H9 (cell line): ENCODE measurements at regions not wholly inside any gene's neighbourhood (a gene's known extent, or its start where the extent isn't known, plus 50 kb on each side); places are given as distances from the start of the nearest gene placed in this dataset.

Experiments used
- DNase-seq: peaks from one replicate; pipeline ENCODE4 v3.0.0-alpha.2; 2017
- H2AFZ ChIP-seq: one replicate; pipeline ENCODE4 v1.6.1; 2013; ENCODE audit warnings: mild to moderate bottlenecking, low read length, control low read depth, moderate library complexity
- H2AK5ac ChIP-seq: 2 replicates; pipeline ENCODE4 v1.6.1; 2013; ENCODE audit warnings: low read length, control low read depth, mixed read lengths; ENCODE audit not compliant: insufficient read length
- H2BK120ac ChIP-seq: one replicate; pipeline ENCODE4 v1.6.1; 2013; ENCODE audit warnings: low read depth, mild to moderate bottlenecking, low read length, control low read depth, inconsistent platforms; ENCODE audit not compliant: poor library complexity, severe bottlenecking
- H2BK12ac ChIP-seq: 2 replicates; pipeline ENCODE4 v1.6.1; 2013; ENCODE audit warnings: low read length, control low read depth, mixed read lengths, low read depth; ENCODE audit not compliant: insufficient read length
- H2BK15ac ChIP-seq: 2 replicates; pipeline ENCODE4 v1.6.1; 2013; ENCODE audit warnings: low read depth, low read length, control low read depth
- H2BK20ac ChIP-seq: one replicate; pipeline ENCODE4 v1.6.1; 2013; ENCODE audit warnings: low read depth, mild to moderate bottlenecking, low read length, control low read depth, inconsistent platforms; ENCODE audit not compliant: poor library complexity, severe bottlenecking
- H2BK5ac ChIP-seq: 2 replicates; pipeline ENCODE4 v1.6.1; 2013; ENCODE audit warnings: low read length, control low read depth, mixed read lengths; ENCODE audit not compliant: insufficient read length
- H3K14ac ChIP-seq: 2 replicates; pipeline ENCODE4 v1.6.1; 2013; ENCODE audit warnings: low read length, control low read depth; ENCODE audit not compliant: insufficient read depth
- H3K18ac ChIP-seq: 2 replicates; pipeline ENCODE4 v1.6.1; 2013; ENCODE audit warnings: low read depth, mild to moderate bottlenecking, mixed read lengths, low read length, control low read depth; ENCODE audit not compliant: insufficient read length
- H3K23ac ChIP-seq: 2 replicates; pipeline ENCODE4 v1.6.1; 2013; ENCODE audit warnings: low read length, control low read depth, mixed read lengths, low read depth; ENCODE audit not compliant: insufficient read length
- H3K23me2 ChIP-seq: 2 replicates; pipeline ENCODE4 v1.6.1; 2013; ENCODE audit warnings: low read depth, mild to moderate bottlenecking, mixed read lengths, low read length, control low read depth; ENCODE audit not compliant: insufficient read length, poor library complexity, severe bottlenecking
- H3K27ac ChIP-seq: 2 replicates; pipeline ENCODE4 v1.5.1; 2013; ENCODE audit warnings: low read length, control low read depth, mixed read lengths, low read depth; ENCODE audit not compliant: insufficient read length
- H3K27me3 ChIP-seq: 2 replicates; pipeline ENCODE4 v1.6.1; 2013; ENCODE audit warnings: low read length, control low read depth, inconsistent platforms; ENCODE audit not compliant: insufficient read depth
- H3K4ac ChIP-seq: 2 replicates; pipeline ENCODE4 v1.6.1; 2013; ENCODE audit warnings: low read depth, mild to moderate bottlenecking, control low read depth, inconsistent platforms, low read length, moderate library complexity
- H3K4me1 ChIP-seq: 2 replicates; pipeline ENCODE4 v1.6.1; 2013; ENCODE audit warnings: low read length, control low read depth, inconsistent platforms; ENCODE audit not compliant: insufficient read depth
- H3K4me2 ChIP-seq: 2 replicates; pipeline ENCODE4 v1.6.1; 2013; ENCODE audit warnings: low read length, control low read depth, mixed read lengths; ENCODE audit not compliant: insufficient read length, insufficient read depth
- H3K56ac ChIP-seq: 2 replicates; pipeline ENCODE4 v1.6.1; 2013; ENCODE audit warnings: low read depth, mild to moderate bottlenecking, mixed read lengths, low read length, control low read depth; ENCODE audit not compliant: insufficient read length
- H3K79me1 ChIP-seq: 2 replicates; pipeline ENCODE4 v1.6.1; 2013; ENCODE audit warnings: low read depth, mild to moderate bottlenecking, moderate library complexity, low read length, control low read depth, inconsistent platforms; ENCODE audit not compliant: insufficient read depth, poor library complexity, severe bottlenecking
- H3K79me2 ChIP-seq: 2 replicates; pipeline ENCODE4 v1.6.1; 2013; ENCODE audit warnings: low read length, control low read depth, inconsistent platforms; ENCODE audit not compliant: insufficient read depth
- H3K9ac ChIP-seq: 2 replicates; pipeline ENCODE4 v1.6.1; 2013; ENCODE audit warnings: low read length, control low read depth, mixed read lengths; ENCODE audit not compliant: insufficient read length; ENCODE audit errors: extremely low read depth
- H3K9me3 ChIP-seq: one replicate; pipeline ENCODE4 v1.6.1; 2013; ENCODE audit warnings: low read depth, low read length, inconsistent platforms; ENCODE audit not compliant: control insufficient read depth
- H3T11ph ChIP-seq: one replicate; pipeline ENCODE4 v1.6.1; 2013; ENCODE audit warnings: mild to moderate bottlenecking, low read length, control low read depth, inconsistent platforms
- H4K20me1 ChIP-seq: one replicate; pipeline ENCODE4 v1.6.1; 2013; ENCODE audit not compliant: control insufficient read depth, insufficient read length, insufficient read depth
- H4K5ac ChIP-seq: 2 replicates; pipeline ENCODE4 v1.6.1; 2013; ENCODE audit warnings: low read depth, mild to moderate bottlenecking, mixed read lengths, low read length, control low read depth; ENCODE audit not compliant: insufficient read length
- H4K8ac ChIP-seq: replicated peaks from 2 replicates; pipeline ENCODE4 v1.6.1; 2013; ENCODE audit warnings: low read length, control low read depth, mixed read lengths, low read depth; ENCODE audit not compliant: insufficient read length
- H4K91ac ChIP-seq: 2 replicates; pipeline ENCODE4 v1.6.1; 2013; ENCODE audit warnings: low read depth, mild to moderate bottlenecking, moderate library complexity, mixed read lengths, low read length, control low read depth; ENCODE audit not compliant: insufficient read length
- H3K27ac Mint-ChIP-seq, 3 experiments: 2 replicates in 2 of 3; 3 replicates in 1 of 3; pipeline ENCODE4 v1.8.0; 2020 to 2021; ENCODE audit warnings: mixed read lengths in 3 of 3, mild to moderate bottlenecking in 1 of 3, moderate library complexity in 1 of 3
- H3K27me3 Mint-ChIP-seq: 2 replicates; pipeline ENCODE4 v1.8.0; 2021; ENCODE audit warnings: low read depth, mild to moderate bottlenecking, moderate library complexity, mixed read lengths
- H3K36me3 Mint-ChIP-seq, 3 experiments: 2 replicates in 2 of 3; 3 replicates in 1 of 3; pipeline ENCODE4 v1.8.0; 2020 to 2021; ENCODE audit warnings: low read depth in 3 of 3, mixed read lengths in 3 of 3; ENCODE audit not compliant: insufficient read depth in 1 of 3
- H3K4me1 Mint-ChIP-seq, 2 experiments: 2 replicates each; pipeline ENCODE4 v1.8.0; 2020; ENCODE audit warnings: mixed read lengths in 2 of 2
- H3K4me3 Mint-ChIP-seq, 2 experiments: 2 replicates in 1 of 2; 3 replicates in 1 of 2; pipeline ENCODE4 v1.8.0; 2020 to 2021; ENCODE audit warnings: mild to moderate bottlenecking in 2 of 2, mixed read lengths in 2 of 2, moderate library complexity in 1 of 2
- H3K9me3 Mint-ChIP-seq, 2 experiments: 2 replicates in 1 of 2; 3 replicates in 1 of 2; pipeline ENCODE4 v1.8.0; 2020; ENCODE audit warnings: mild to moderate bottlenecking in 2 of 2, mixed read lengths in 2 of 2, moderate library complexity in 1 of 2
- WGBS: extraction: QIAGEN DNeasy Blood & Tissue Kit; methylation state at CpG from one replicate; pipeline ENCODE4 v1.1.7; 2013; ENCODE audit warnings: missing lambda C conversion rate, low lambda C conversion rate, mixed read lengths; ENCODE audit not compliant: insufficient read length; ENCODE audit errors: extremely low coverage; 5-methylcytosine and 5-hydroxymethylcytosine counted together
- TF ChIP-seq, protein P1 (sequence below): fragments of 200-600 bp; sonication (generic); conservative IDR thresholded peaks from 3 replicates; pipeline ENCODE4 v1.8.0; 2021; ENCODE audit warnings: antibody characterized with exemption, mild to moderate bottlenecking

DNA sequence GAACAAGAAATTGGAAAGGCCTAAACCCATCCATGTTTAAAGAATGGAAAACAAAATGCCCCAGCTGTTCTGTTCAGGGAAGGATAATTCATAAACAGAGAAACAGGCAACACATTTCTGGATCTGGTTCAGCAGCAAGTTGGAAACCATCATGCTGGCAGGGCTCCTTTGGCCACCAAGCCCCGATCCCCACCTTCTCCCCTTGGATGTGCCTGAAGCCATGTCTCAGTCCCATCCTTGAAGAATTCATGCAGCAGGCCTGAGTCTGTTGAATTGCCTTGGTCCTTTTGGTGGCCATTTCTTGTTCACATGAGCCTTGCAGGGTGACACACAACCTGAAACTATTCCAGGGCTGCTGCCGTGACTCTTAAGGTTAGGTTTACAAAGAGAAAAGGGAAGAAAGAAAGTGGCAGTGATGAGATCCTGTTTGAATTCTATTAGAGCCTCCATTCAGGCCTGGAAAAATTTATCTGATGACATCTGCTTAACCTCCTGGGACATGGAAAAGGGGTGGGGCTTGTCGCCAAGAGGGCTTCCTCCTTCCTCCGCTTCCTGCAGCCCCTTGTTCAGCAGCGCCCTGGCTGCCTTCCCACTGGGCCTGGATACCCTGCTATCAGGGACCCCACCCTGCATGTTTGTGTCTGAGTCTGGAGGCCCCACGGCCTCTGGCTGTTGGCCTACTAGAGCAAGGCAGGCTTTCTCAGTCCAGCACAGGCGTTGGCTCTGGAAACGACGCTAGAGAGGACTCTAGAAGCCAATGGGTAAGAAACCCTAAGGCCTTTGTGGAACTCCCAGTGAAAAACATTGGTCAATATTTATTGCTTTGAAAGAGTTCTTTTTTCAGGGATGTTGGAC, 341.9 kb downstream of the C12orf75 start:
- Histone ChIP-seq H3T11ph (no peak overlapping the region), H3K27me3 (no peaks in the 10 kb centered on the region), H4K5ac (no peak overlapping the region), H3K27ac (no peak overlapping the region), H3K9me3 (no peaks in the 10 kb centered on the region), H3K4ac (no peak overlapping the region), H4K20me1 (no peaks in the 10 kb centered on the region), H4K8ac (no peak overlapping the region), H3K4me2 (no peak overlapping the region), H3K14ac (no peak overlapping the region), H2AFZ (no peak overlapping the region), H3K79me1 (no peaks in the 10 kb centered on the region), H2BK20ac (no peak overlapping the region), H2BK12ac (no peak overlapping the region), H3K4me1 (no peaks in the 10 kb centered on the region), H2BK15ac (no peak overlapping the region), H3K23me2 (no peaks in the 10 kb centered on the region), H3K23ac (no peak overlapping the region), H4K91ac (no peak overlapping the region), H2AK5ac (no peak overlapping the region), H3K79me2 (no peaks in the 10 kb centered on the region), H3K9ac (no peak overlapping the region), H2BK120ac (no peak overlapping the region), H2BK5ac (no peak overlapping the region), H3K56ac (no peak overlapping the region), H3K18ac (no peak overlapping the region)
- Mint-ChIP-seq H3K27me3 (peaks cover 2% of the 10 kb centered on the region; the same call in 1 of the 2 replicates), H3K36me3 (no peaks in the 10 kb centered on the region; a peak in 1 of 7 replicates), H3K27ac (no peak overlapping the region; a peak in 2 of 7 replicates), H3K4me3 (no peak overlapping the region), H3K4me1 (peaks cover 0 to 2% of the 10 kb centered on the region in 2 experiments; a peak in 1 of 4 replicates), H3K9me3 (no peaks in the 10 kb centered on the region; a peak in 1 of 5 replicates)
- DNase-seq = no peak
- TF ChIP-seq, protein P1, sequence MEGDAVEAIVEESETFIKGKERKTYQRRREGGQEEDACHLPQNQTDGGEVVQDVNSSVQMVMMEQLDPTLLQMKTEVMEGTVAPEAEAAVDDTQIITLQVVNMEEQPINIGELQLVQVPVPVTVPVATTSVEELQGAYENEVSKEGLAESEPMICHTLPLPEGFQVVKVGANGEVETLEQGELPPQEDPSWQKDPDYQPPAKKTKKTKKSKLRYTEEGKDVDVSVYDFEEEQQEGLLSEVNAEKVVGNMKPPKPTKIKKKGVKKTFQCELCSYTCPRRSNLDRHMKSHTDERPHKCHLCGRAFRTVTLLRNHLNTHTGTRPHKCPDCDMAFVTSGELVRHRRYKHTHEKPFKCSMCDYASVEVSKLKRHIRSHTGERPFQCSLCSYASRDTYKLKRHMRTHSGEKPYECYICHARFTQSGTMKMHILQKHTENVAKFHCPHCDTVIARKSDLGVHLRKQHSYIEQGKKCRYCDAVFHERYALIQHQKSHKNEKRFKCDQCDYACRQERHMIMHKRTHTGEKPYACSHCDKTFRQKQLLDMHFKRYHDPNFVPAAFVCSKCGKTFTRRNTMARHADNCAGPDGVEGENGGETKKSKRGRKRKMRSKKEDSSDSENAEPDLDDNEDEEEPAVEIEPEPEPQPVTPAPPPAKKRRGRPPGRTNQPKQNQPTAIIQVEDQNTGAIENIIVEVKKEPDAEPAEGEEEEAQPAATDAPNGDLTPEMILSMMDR = no peak
- no CpG with 5 or more reads among the region's 9 CpGs for WGBS
